Choroid plexus epithelial cell (primary cell): ENCODE measurements at regions not wholly inside any gene's neighbourhood (a gene's known extent, or its start where the extent isn't known, plus 50 kb on each side); places are given as distances from the start of the nearest gene placed in this dataset.

Experiments
- DNase-seq: peaks from one replicate; pipeline ENCODE4 v3.0.0-alpha.2; 2010; ENCODE audit warnings: low read depth
- H3K4me3 ChIP-seq: 2 replicates; pipeline ENCODE4 v1.5.1; 2011; ENCODE audit warnings: low read depth, mild to moderate bottlenecking, control low read depth, low read length, moderate library complexity
- TF ChIP-seq, protein P1 (sequence below): conservative IDR thresholded peaks from 2 replicates; pipeline ENCODE4 v1.5.1; 2011; ENCODE audit warnings: low read depth, mild to moderate bottlenecking, control low read depth, inconsistent platforms, low read length, moderate library complexity

DNA sequence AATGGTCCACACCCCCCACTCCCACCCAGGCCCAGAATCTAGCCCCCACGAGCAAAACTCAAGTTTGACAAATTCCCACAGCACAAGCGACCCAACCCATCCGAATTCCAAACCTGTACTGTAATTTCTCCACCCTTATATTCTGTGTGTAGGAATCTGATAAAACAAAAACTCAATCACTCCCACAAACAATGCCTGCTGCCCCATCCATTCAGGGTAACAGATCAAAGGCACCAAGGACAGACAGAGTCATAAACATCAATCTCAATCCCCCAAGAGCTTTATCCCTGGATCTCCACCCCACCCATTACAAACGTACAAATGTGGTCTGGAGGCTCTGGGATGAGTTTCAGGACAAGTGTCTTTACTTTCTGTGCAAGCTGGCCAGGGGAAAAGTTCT, 157.8 kb downstream of the AXIN2 start:
- no peak for DNase-seq
- TF ChIP-seq, protein P1, sequence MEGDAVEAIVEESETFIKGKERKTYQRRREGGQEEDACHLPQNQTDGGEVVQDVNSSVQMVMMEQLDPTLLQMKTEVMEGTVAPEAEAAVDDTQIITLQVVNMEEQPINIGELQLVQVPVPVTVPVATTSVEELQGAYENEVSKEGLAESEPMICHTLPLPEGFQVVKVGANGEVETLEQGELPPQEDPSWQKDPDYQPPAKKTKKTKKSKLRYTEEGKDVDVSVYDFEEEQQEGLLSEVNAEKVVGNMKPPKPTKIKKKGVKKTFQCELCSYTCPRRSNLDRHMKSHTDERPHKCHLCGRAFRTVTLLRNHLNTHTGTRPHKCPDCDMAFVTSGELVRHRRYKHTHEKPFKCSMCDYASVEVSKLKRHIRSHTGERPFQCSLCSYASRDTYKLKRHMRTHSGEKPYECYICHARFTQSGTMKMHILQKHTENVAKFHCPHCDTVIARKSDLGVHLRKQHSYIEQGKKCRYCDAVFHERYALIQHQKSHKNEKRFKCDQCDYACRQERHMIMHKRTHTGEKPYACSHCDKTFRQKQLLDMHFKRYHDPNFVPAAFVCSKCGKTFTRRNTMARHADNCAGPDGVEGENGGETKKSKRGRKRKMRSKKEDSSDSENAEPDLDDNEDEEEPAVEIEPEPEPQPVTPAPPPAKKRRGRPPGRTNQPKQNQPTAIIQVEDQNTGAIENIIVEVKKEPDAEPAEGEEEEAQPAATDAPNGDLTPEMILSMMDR: no peak
- H3K4me3 ChIP-seq: no peak overlapping the region

DNA sequence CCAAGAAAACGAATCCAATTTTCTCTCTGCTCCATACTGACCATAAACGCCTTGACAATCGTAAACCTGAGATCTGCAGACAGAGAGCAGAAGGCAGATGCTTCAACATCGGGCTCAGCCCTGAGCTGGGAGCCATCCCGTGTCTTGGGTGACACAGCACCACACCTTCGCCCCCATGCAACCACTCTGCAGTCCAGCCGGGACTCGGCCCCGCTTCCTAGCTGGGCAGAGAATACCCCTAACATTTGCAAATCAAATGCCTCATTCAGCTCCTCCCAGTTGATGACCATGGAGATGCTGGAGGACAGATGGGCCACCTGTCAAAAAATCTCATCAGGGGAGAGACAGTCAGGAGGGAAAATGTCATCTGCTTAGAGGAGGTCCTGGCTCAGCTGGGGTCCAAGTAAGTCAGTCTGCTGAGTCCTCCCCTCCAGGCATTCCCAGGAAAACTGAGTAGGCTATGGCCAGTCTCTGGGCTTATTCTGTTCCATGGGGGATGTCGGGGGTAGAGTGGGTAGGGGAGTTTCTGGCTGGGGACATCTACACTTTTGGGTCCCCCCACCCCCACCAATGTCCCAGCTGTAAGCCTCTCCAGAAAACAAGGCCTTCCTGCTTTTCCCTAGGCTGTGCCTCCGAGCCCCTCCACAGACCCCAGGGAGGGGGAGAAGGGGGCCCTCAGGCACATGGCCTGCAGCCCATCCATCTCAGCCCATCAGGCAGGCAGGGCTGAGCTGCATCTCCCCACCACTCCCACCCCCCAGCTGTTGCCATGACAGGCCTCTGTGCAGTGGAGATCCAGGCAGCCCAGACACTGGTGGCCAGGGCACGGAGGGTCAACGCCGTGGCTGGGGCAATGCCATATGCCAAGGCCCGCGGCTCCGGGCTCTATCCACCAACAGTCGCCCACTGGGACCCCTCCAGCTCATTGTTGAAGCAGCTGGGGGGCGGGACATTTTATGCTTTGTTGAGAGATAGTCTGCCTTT, 158.6 kb downstream of the AXIN2 start:
- DNase-seq: no peak
- TF ChIP-seq, protein P1: no peak
- no peak overlapping the region for H3K4me3 ChIP-seq

DNA sequence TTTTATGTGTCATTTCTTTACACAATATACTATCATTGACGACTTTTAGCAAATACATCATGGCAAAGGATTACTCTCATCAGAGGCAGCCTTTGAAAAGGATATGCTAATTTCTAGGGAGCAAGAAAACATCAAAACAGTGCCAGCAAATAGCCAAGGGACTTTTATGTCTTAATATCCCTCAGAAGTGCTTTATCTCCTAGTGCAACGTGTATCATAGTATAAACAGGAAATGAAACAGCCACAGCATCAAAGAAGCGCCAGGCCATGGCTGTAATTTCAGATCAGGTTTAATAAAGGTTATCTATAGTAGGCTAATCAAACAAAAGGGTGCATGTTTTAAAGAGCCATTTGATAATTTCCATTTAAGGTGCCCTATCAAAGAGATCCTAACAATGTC, 159.9 kb downstream of the AXIN2 start:
- peak; percentile 12 for DNase-seq
- TF ChIP-seq, protein P1: no peak
- H3K4me3 ChIP-seq: no peak overlapping the region

DNA sequence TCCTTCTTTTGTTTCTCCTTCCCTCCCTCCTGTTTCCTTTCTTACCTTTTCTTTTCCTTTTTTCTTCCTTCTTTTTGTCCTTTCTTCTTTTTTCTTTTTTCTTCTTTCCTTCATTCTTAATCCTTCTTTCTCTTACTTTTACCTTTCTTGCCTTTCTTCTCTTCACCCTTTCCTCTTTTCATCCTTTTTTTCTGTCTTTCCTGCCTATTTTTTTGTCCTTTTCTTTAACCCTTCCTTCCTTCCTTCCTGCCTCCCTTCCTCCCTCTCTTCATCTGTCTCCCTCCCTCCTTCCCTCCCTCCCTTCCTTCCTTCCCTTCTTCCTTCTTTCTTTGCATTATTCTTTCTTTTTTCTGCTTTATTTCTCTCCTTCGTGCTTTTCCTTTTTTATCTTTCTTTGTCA, 160.7 kb downstream of the AXIN2 start:
- DNase-seq: no peak
- no peak overlapping the region for H3K4me3 ChIP-seq
- TF ChIP-seq, protein P1: no peak

DNA sequence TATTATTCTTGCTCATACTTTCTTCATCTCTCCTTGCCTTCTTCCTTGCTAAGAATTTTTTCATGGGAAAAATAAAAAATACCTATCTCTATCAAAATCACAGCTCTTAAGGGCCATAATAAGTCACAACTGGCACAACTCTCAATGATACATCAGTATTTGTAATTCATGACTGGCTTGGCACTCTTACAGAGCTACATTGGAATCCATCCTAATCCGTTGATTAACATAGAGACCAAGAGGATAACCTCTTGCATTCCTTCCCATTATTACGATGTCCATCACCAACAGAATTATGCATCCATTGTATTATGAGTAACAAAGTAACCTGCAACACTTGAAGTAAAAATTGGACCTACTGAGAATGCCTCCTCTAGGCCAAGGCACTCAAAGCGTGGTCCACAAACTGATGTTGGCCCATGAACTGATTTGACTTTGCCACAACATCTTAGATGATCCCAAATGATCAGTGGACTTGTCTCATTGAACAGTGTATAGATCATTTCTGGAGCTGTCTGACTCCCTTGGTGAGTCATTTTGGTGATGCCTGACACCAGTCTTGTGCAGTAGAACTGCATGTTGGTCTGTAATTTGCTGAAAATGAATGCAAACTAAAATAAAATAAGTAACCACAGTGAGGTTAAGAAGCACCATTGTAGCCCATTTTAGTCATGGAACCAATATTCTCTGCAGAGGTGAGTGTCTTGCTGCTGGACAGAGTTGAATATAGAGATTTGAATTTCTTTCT, 163.2 kb downstream of the AXIN2 start:
- H3K4me3 ChIP-seq: no peak overlapping the region
- DNase-seq: no peak
- TF ChIP-seq, protein P1: no peak

DNA sequence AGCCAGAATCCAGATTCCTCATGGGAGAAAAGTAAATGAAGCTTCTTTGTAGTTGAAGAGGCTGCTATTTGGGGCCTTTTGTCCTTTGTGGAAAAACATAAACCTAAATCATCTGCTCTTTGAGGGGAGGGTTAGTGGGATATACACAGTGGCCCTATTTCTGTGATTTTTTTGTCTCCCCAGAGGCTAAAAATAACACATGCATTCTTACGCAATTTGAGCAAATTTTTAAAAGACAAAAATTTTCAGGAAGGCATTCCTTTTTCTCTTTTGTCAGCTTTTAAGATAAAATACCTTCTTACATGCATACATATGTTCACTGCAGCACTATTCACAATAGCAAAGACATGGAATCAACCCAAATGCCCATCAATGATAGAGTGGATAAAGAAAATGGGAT, 165.5 kb downstream of the AXIN2 start:
- no peak overlapping the region for H3K4me3 ChIP-seq
- TF ChIP-seq, protein P1: no peak
- DNase-seq: no peak
